HEK293T (cell line): ENCODE measurements at regions not wholly inside any gene's neighbourhood (a gene's known extent, or its start where the extent isn't known, plus 50 kb on each side); places are given as distances from the start of the nearest gene placed in this dataset.

Experiments used
- BHLHE40 ChIP-seq: fragments of 450-650 bp; IDR thresholded peaks from 2 replicates; pipeline ENCODE4 v1.6.1; 2016; ENCODE audit warnings: mild to moderate bottlenecking, moderate library complexity, borderline replicate concordance
- CTBP1 ChIP-seq: fragments of 450-650 bp; IDR thresholded peaks from 2 replicates; pipeline ENCODE4 v1.6.1; 2016; ENCODE audit warnings: borderline replicate concordance
- ELF4 ChIP-seq: fragments of 450-650 bp; IDR thresholded peaks from 2 replicates; pipeline ENCODE4 v1.6.1; 2017; ENCODE audit warnings: antibody characterized with exemption
- FOXA1 ChIP-seq: fragments of 450-650 bp; IDR thresholded peaks from 2 replicates; pipeline ENCODE4 v1.6.1; 2016; ENCODE audit warnings: mild to moderate bottlenecking
- FOXK2 ChIP-seq: fragments of 450-650 bp; IDR thresholded peaks from 2 replicates; pipeline ENCODE4 v1.6.1; 2016; ENCODE audit warnings: mild to moderate bottlenecking
- FOXM1 ChIP-seq: fragments of 450-650 bp; IDR thresholded peaks from 2 replicates; pipeline ENCODE4 v1.6.1; 2017; ENCODE audit warnings: mild to moderate bottlenecking, borderline replicate concordance
- HDGF ChIP-seq: fragments of 450-650 bp; IDR thresholded peaks from 2 replicates; pipeline ENCODE4 v1.6.1; 2017; ENCODE audit warnings: antibody characterized with exemption, borderline replicate concordance
- L3MBTL2 ChIP-seq: fragments of 450-650 bp; conservative IDR thresholded peaks from 2 replicates; pipeline ENCODE4 v1.6.1; 2016; ENCODE audit warnings: mild to moderate bottlenecking
- LEF1 ChIP-seq: fragments of 450-650 bp; IDR thresholded peaks from 2 replicates; pipeline ENCODE4 v1.6.1; 2017; ENCODE audit warnings: mild to moderate bottlenecking, borderline replicate concordance
- NFRKB ChIP-seq: fragments of 450-650 bp; IDR thresholded peaks from 2 replicates; pipeline ENCODE4 v1.6.1; 2016; ENCODE audit warnings: mild to moderate bottlenecking, moderate library complexity
- SP1 ChIP-seq: fragments of 450-650 bp; IDR thresholded peaks from 2 replicates; pipeline ENCODE4 v1.6.1; 2017
- ZNF384 ChIP-seq: fragments of 450-650 bp; IDR thresholded peaks from 2 replicates; pipeline ENCODE4 v1.6.1; 2016
- TF ChIP-seq, protein P1 (sequence below): fragments of 450-650 bp; IDR thresholded peaks from 2 replicates; pipeline ENCODE4 v1.6.1; 2016

DNA sequence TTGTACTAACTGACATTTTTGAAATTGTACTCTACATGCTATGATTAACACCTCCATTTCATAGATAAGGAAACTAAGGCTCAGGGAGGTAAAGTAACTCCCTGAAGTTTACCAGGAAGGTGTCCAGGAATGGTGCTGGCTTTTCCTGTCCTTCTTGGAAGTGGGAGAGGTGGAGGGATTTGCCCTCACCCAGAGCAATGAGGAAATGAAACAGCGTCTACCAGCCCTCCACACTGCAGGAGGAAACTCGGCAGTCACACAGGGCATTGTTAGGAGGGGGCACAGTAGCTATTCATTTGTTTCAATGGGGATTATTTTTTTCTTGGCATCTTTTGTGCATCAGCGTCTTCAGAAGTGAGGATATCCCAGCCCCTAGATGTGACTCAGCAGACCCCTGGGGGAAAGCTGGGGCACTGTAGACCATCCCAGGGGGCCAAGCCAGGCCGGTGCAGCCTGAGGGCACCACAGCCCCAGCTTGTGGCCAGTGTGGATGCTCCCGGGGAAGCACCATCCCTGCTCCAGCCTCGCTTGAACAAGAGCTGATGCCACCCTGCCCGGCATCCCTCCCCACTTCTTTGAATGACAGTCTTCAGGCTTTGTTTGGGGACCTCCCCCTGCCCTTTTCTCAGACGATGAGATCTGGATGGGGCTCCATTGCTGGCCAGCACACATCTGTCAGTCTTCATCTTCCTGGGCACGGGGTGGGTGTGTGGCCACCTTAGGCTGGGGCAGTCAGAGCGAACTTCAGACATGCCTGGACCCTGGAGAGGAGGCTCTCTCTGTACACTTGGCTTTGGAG is 224.4 kb upstream of the PMEPA1 start:
- TF ChIP-seq SP1 (no peak), ELF4 (no peak), FOXA1 (no peak), FOXK2 (no peak), CTBP1 (no peak), LEF1 (no peak), HDGF (no peak), BHLHE40 (no peak), FOXM1 (no peak), ZNF384 (no peak), NFRKB (no peak), L3MBTL2 (no peak)
- TF ChIP-seq, protein P1, sequence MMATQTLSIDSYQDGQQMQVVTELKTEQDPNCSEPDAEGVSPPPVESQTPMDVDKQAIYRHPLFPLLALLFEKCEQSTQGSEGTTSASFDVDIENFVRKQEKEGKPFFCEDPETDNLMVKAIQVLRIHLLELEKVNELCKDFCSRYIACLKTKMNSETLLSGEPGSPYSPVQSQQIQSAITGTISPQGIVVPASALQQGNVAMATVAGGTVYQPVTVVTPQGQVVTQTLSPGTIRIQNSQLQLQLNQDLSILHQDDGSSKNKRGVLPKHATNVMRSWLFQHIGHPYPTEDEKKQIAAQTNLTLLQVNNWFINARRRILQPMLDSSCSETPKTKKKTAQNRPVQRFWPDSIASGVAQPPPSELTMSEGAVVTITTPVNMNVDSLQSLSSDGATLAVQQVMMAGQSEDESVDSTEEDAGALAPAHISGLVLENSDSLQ, result no peak
